Aorta (tissue), 5 donors: ENCODE measurements at regions not wholly inside any gene's neighbourhood (a gene's known extent, or its start where the extent isn't known, plus 50 kb on each side); places are given as distances from the start of the nearest gene placed in this dataset.

ENCODE experiments used
- ATAC-seq: fragments of 200-7000 bp; cut with Tn5 transposase; one replicate; pipeline ENCODE4 v1.9.1; 2022; ENCODE audit warnings: moderate library complexity; ENCODE audit not compliant: low FRiP score
- DNase-seq, 2 donors: peaks; one replicate each; pipeline ENCODE4 v3.0.0-alpha.2; 2020
- H3K27ac ChIP-seq, 2 donors: one replicate each; pipeline ENCODE4 v1.5.1; 2013; ENCODE audit warnings: low read length in 2 of 2, mild to moderate bottlenecking in 2 of 2, moderate library complexity in 2 of 2, control low read depth in 1 of 2, inconsistent platforms in 1 of 2, low read depth in 1 of 2
- H3K27me3 ChIP-seq, 2 donors: one replicate each; pipeline ENCODE4 v1.6.1; 2013; ENCODE audit warnings: control low read depth in 1 of 2, low read length in 1 of 2, mild to moderate bottlenecking in 1 of 2, moderate library complexity in 1 of 2; ENCODE audit not compliant: insufficient read depth in 2 of 2, control insufficient read depth in 1 of 2
- H3K36me3 ChIP-seq, 2 donors: one replicate each; pipeline ENCODE4 v1.6.1; 2013; ENCODE audit warnings: control low read depth in 1 of 2, low read length in 1 of 2, mild to moderate bottlenecking in 1 of 2; ENCODE audit not compliant: insufficient read depth in 2 of 2, control insufficient read depth in 1 of 2
- H3K4me1 ChIP-seq, 2 donors: one replicate each; pipeline ENCODE4 v1.6.1; 2013; ENCODE audit warnings: low read length in 2 of 2, control low read depth in 1 of 2, mild to moderate bottlenecking in 1 of 2, moderate library complexity in 1 of 2; ENCODE audit not compliant: insufficient read depth in 2 of 2, control insufficient read depth in 1 of 2
- H3K4me3 ChIP-seq, 2 donors: one replicate each; pipeline ENCODE4 v1.5.1; 2013; ENCODE audit warnings: low read length in 2 of 2, control low read depth in 1 of 2, mild to moderate bottlenecking in 1 of 2
- H3K9me3 ChIP-seq: one replicate; pipeline ENCODE4 v1.6.1; 2013; ENCODE audit warnings: mild to moderate bottlenecking, low read length; ENCODE audit not compliant: control insufficient read depth
- WGBS, 2 donors: extraction: QIAGEN DNeasy Blood & Tissue Kit; methylation state at CpG; one replicate each; pipeline ENCODE4 v1.1.7; 2013; 5-methylcytosine and 5-hydroxymethylcytosine counted together
- intact Hi-C, 2 donors: fragments of 100-400 bp; cut with DNase I; formaldehyde crosslinking; loops; one replicate each; pipeline versions ENCODE4 v1.14.2 to v1.15.0; 2022
- donor health status: healthy with polysubstance abuse.
- donor health status: Bipolar disorder and iron deficiency.
- donor health status: DM: no; HTN: no; CAD: no.
- donor health status: DM: no; HTN: no; CAD: no.
- donor health status: DM: yes; HTN: yes; CAD: no.

- Histone ChIP-seq H3K36me3 (no peaks in the 10 kb centered on the region), H3K27me3 (no peaks in the 10 kb centered on the region), H3K27ac (no peak overlapping the region), H3K9me3 (no peaks in the 10 kb centered on the region), H3K4me3 (no peak overlapping the region), H3K4me1 (no peaks in the 10 kb centered on the region)
- no peak for DNase-seq
- no peak for ATAC-seq
- intact Hi-C loops = no loop called here
- WGBS, 2 donors = 83 to 91% methylated on average over 1 of the region's 1 CpG
Measured at GRCh38 chr4:165605811-165606210, 227.0 kb downstream of the CPE start.

GRCh38 chr4:165606465-165607205 lies 227.8 kb downstream of the CPE start:
- H3K36me3 ChIP-seq = no peaks in the 10 kb centered on the region
- DNase-seq (no peak), ATAC-seq (no peak)
- H3K27ac ChIP-seq = no peak overlapping the region
- H3K27me3 ChIP-seq = no peaks in the 10 kb centered on the region
- no peaks in the 10 kb centered on the region for H3K9me3 ChIP-seq
- H3K4me3 ChIP-seq = no peak overlapping the region
- H3K4me1 ChIP-seq = no peaks in the 10 kb centered on the region
- WGBS, 2 donors = 48 to 54% methylated on average over 2 of the region's 2 CpGs
- intact Hi-C loops = no loop called here

- Histone ChIP-seq H3K27me3 (no peaks in the 10 kb centered on the region), H3K36me3 (no peaks in the 10 kb centered on the region), H3K27ac (no peak overlapping the region), H3K4me3 (no peak overlapping the region), H3K4me1 (no peaks in the 10 kb centered on the region), H3K9me3 (no peaks in the 10 kb centered on the region)
- DNase-seq (no peak), ATAC-seq (no peak)
- WGBS, 2 donors = 92 to 98% methylated on average over 2 of the region's 2 CpGs
- intact Hi-C loops = no loop called here
Measured at GRCh38 chr4:165609653-165610052, 230.8 kb downstream of the CPE start.

GRCh38 chr4:165610679-165611437 lies 232.1 kb downstream of the CPE start:
- WGBS, 2 donors = 66 to 69% methylated on average over 6 of the region's 6 CpGs
- H3K27me3 ChIP-seq = no peaks in the 10 kb centered on the region
- DNase-seq (no peak), ATAC-seq (no peak)
- no peaks in the 10 kb centered on the region for H3K36me3 ChIP-seq
- H3K4me3 ChIP-seq = no peak overlapping the region
- intact Hi-C loops = no loop called here
- H3K27ac ChIP-seq = no peak overlapping the region
- H3K9me3 ChIP-seq = no peaks in the 10 kb centered on the region
- H3K4me1 ChIP-seq = no peaks in the 10 kb centered on the region

GRCh38 chr4:165612936-165613335 lies 234.1 kb downstream of the CPE start:
- 48 to 51% methylated on average over 1 of the region's 1 CpG for WGBS, 2 donors
- ATAC-seq = no peak
- no peak overlapping the region for H3K27ac ChIP-seq
- H3K4me1 ChIP-seq = no peaks in the 10 kb centered on the region
- intact Hi-C loops = no loop called here
- H3K4me3 ChIP-seq = no peak overlapping the region
- no peaks in the 10 kb centered on the region for H3K27me3 ChIP-seq
- H3K9me3 ChIP-seq = no peaks in the 10 kb centered on the region
- H3K36me3 ChIP-seq = no peaks in the 10 kb centered on the region
- no peak for DNase-seq

GRCh38 chr4:165613581-165613980 lies 234.8 kb downstream of the CPE start:
- no peaks in the 10 kb centered on the region for H3K36me3 ChIP-seq
- H3K27me3 ChIP-seq = no peaks in the 10 kb centered on the region
- H3K27ac ChIP-seq = no peak overlapping the region
- DNase-seq (no peak), ATAC-seq (no peak)
- WGBS, 2 donors = 83 to 88% methylated on average over 2 of the region's 2 CpGs
- intact Hi-C loops = no loop called here
- H3K9me3 ChIP-seq = no peaks in the 10 kb centered on the region
- no peak overlapping the region for H3K4me3 ChIP-seq
- H3K4me1 ChIP-seq = no peaks in the 10 kb centered on the region

GRCh38 chr4:165620913-165621312 lies 242.1 kb downstream of the CPE start:
- Histone ChIP-seq H3K36me3 (no peaks in the 10 kb centered on the region), H3K9me3 (peaks cover 2% of the 10 kb centered on the region), H3K4me3 (no peak overlapping the region), H3K27ac (no peak overlapping the region), H3K4me1 (no peaks in the 10 kb centered on the region), H3K27me3 (no peaks in the 10 kb centered on the region)
- WGBS, 2 donors = 91 to 92% methylated on average over 3 of the region's 3 CpGs
- DNase-seq (no peak), ATAC-seq (no peak)
- intact Hi-C loops = no loop called here

GRCh38 chr4:165621983-165622382 lies 243.2 kb downstream of the CPE start:
- no peaks in the 10 kb centered on the region for H3K27me3 ChIP-seq
- H3K36me3 ChIP-seq = no peaks in the 10 kb centered on the region
- ATAC-seq (no peak), DNase-seq (no peak)
- peaks cover 2% of the 10 kb centered on the region for H3K9me3 ChIP-seq
- no peaks in the 10 kb centered on the region for H3K4me1 ChIP-seq
- no peak overlapping the region for H3K4me3 ChIP-seq
- intact Hi-C loops = no loop called here
- no peak overlapping the region for H3K27ac ChIP-seq
- 89% methylated on average over 5 of the region's 5 CpGs for WGBS, 2 donors

- intact Hi-C loops = no loop called here
- 62 to 64% methylated on average over 2 of the region's 2 CpGs for WGBS, 2 donors
Measured at GRCh38 chr4:165625281-165625680, 246.5 kb downstream of the CPE start.

More at GRCh38 chr4:165625281-165625680, 246.5 kb downstream of the CPE start:
- H3K4me3 ChIP-seq = no peak overlapping the region
- H3K9me3 ChIP-seq = peaks cover 2% of the 10 kb centered on the region
- DNase-seq = no peak
- H3K4me1 ChIP-seq = no peaks in the 10 kb centered on the region
- H3K27me3 ChIP-seq = no peaks in the 10 kb centered on the region
- no peaks in the 10 kb centered on the region for H3K36me3 ChIP-seq
- no peak for ATAC-seq
- no peak overlapping the region for H3K27ac ChIP-seq
